ENCODE measurements at regions not wholly inside any gene's neighbourhood (a gene's known extent, or its start where the extent isn't known, plus 50 kb on each side); places are given as distances from the start of the nearest gene placed in this dataset.

DNA sequence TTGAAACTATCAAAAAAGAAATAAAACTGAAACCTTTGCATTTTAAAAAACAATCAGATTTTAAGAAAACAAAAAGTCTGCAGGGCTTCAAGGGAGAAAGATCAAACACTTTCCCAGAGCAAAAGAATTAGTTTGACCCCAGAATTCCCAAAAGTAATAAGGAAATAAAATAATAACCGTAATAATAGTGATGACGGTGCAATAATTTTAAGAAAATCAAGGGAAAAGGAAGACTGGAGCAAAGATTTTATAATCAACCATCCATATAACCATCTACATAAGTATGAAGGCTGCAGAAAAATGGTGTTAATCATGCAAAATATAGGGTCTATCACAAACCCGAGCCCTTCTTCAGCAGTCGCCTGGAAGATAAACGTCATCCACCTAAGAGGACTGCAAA is 634.8 kb downstream of the GALR1 start:
- no peaks in the 10 kb centered on the region for H3K4me1 ChIP-seq (ENCODE audit: control insufficient read depth, extremely low read depth, insufficient read depth, low read length)
- no peaks in the 10 kb centered on the region for H4K20me1 ChIP-seq (ENCODE audit: control insufficient read depth, extremely low read depth, insufficient read depth, low read length)
- TF ChIP-seq, protein P1, sequence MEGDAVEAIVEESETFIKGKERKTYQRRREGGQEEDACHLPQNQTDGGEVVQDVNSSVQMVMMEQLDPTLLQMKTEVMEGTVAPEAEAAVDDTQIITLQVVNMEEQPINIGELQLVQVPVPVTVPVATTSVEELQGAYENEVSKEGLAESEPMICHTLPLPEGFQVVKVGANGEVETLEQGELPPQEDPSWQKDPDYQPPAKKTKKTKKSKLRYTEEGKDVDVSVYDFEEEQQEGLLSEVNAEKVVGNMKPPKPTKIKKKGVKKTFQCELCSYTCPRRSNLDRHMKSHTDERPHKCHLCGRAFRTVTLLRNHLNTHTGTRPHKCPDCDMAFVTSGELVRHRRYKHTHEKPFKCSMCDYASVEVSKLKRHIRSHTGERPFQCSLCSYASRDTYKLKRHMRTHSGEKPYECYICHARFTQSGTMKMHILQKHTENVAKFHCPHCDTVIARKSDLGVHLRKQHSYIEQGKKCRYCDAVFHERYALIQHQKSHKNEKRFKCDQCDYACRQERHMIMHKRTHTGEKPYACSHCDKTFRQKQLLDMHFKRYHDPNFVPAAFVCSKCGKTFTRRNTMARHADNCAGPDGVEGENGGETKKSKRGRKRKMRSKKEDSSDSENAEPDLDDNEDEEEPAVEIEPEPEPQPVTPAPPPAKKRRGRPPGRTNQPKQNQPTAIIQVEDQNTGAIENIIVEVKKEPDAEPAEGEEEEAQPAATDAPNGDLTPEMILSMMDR (conservative IDR thresholded peaks at IDR 0.05 in 1 of 2, IDR thresholded peaks at IDR 0.05 in 1 of 2; ENCODE audit: low read depth in 1 of 2, low read length in 2 of 2) = no peak
- TF ChIP-seq EZH2 (IDR thresholded peaks at IDR 0.05; ENCODE audit: low read length, missing control alignments) = no peak
- H3K27ac ChIP-seq (ENCODE audit: insufficient read depth, low read length) = no peak overlapping the region
- H3K27me3 ChIP-seq (ENCODE audit: control insufficient read depth, insufficient read depth, low read length) = no peaks in the 10 kb centered on the region
- DNase-seq (ENCODE audit: low read depth in 2 of 2) = no peak
- H3K36me3 ChIP-seq (ENCODE audit: control insufficient read depth, insufficient read depth, low read length) = no peaks in the 10 kb centered on the region
- no peak overlapping the region for H3K4me3 ChIP-seq (replicated peaks in 1 of 4; ENCODE audit: control extremely low read depth in 1 of 4, insufficient read depth in 1 of 4, low read depth in 3 of 4, low read length in 4 of 4)
- no peak overlapping the region for H2AFZ ChIP-seq (ENCODE audit: low read length)
- no peaks in the 10 kb centered on the region for H3K9me3 ChIP-seq (ENCODE audit: control insufficient read depth, insufficient read depth, low read depth, low read length)
- H3K79me2 ChIP-seq (ENCODE audit: control insufficient read depth, insufficient read depth, low read length) = no peaks in the 10 kb centered on the region
- no peak overlapping the region for H3K9ac ChIP-seq (ENCODE audit: insufficient read depth, low read length)
- H3K4me2 ChIP-seq (ENCODE audit: extremely low read depth, insufficient read depth, low read length) = no peak overlapping the region

DNA sequence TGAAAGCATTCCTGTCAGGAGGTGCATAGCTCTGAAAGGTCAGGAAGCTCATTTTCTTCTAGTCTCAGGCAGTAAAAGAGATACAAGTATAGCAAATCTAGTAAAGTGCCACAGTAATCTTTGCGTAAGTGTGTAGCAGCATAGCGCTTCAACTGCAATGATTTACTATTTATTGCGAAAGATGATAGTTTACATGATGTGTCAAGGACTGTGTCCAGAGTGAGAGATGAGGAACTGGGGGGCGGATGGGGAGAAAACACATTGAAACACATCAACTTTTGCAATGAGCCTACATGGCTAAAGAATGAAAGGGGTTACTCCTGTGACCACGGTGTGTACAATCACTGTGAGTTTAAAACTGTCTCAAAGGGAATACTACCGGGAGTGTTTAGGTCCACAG is 644.4 kb downstream of the GALR1 start:
- no peak overlapping the region for H2AFZ ChIP-seq (ENCODE audit: low read length)
- H3K4me3 ChIP-seq (replicated peaks in 1 of 4; ENCODE audit: control extremely low read depth in 1 of 4, insufficient read depth in 1 of 4, low read depth in 3 of 4, low read length in 4 of 4) = no peak overlapping the region
- H3K79me2 ChIP-seq (ENCODE audit: control insufficient read depth, insufficient read depth, low read length) = no peaks in the 10 kb centered on the region
- H4K20me1 ChIP-seq (ENCODE audit: control insufficient read depth, extremely low read depth, insufficient read depth, low read length) = no peaks in the 10 kb centered on the region
- no peak overlapping the region for H3K9ac ChIP-seq (ENCODE audit: insufficient read depth, low read length)
- no peaks in the 10 kb centered on the region for H3K9me3 ChIP-seq (ENCODE audit: control insufficient read depth, insufficient read depth, low read depth, low read length)
- no peak overlapping the region for H3K4me2 ChIP-seq (ENCODE audit: extremely low read depth, insufficient read depth, low read length)
- no peaks in the 10 kb centered on the region for H3K36me3 ChIP-seq (ENCODE audit: control insufficient read depth, insufficient read depth, low read length)
- no peaks in the 10 kb centered on the region for H3K27me3 ChIP-seq (ENCODE audit: control insufficient read depth, insufficient read depth, low read length)
- H3K4me1 ChIP-seq (ENCODE audit: control insufficient read depth, extremely low read depth, insufficient read depth, low read length) = no peaks in the 10 kb centered on the region
- no peak overlapping the region for H3K27ac ChIP-seq (ENCODE audit: insufficient read depth, low read length)
- DNase-seq (ENCODE audit: low read depth in 2 of 2) = no peak
- TF ChIP-seq, protein P1 (conservative IDR thresholded peaks at IDR 0.05 in 1 of 2, IDR thresholded peaks at IDR 0.05 in 1 of 2; ENCODE audit: low read depth in 1 of 2, low read length in 2 of 2) = no peak
- no peak for TF ChIP-seq EZH2 (IDR thresholded peaks at IDR 0.05; ENCODE audit: low read length, missing control alignments)

DNA sequence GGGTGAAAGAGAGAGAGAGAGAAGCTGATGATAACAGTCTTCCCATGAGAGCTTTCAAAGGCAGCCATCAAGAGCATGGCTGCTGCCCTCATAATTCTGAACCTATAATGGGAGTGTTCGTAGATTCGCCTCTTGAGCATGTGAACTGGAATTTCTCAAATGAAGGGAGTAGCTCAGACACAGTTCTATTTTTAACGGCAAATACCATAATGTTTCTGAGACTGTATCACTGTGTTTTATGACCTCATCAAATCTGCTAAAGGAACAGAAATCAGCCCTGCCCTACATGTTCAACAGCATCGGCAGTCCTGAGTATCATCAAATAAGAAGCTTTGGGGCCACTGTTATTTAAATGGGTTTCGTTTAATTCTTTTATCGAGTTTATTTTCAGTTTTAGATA is 645.6 kb downstream of the GALR1 start:
- H3K27me3 ChIP-seq (ENCODE audit: control insufficient read depth, insufficient read depth, low read length) = no peaks in the 10 kb centered on the region
- H3K4me2 ChIP-seq (ENCODE audit: extremely low read depth, insufficient read depth, low read length) = no peak overlapping the region
- no peak overlapping the region for H2AFZ ChIP-seq (ENCODE audit: low read length)
- H3K4me1 ChIP-seq (ENCODE audit: control insufficient read depth, extremely low read depth, insufficient read depth, low read length) = no peaks in the 10 kb centered on the region
- H3K79me2 ChIP-seq (ENCODE audit: control insufficient read depth, insufficient read depth, low read length) = no peaks in the 10 kb centered on the region
- no peaks in the 10 kb centered on the region for H4K20me1 ChIP-seq (ENCODE audit: control insufficient read depth, extremely low read depth, insufficient read depth, low read length)
- TF ChIP-seq, protein P1 (conservative IDR thresholded peaks at IDR 0.05 in 1 of 2, IDR thresholded peaks at IDR 0.05 in 1 of 2; ENCODE audit: low read depth in 1 of 2, low read length in 2 of 2) = no peak
- no peak for TF ChIP-seq EZH2 (IDR thresholded peaks at IDR 0.05; ENCODE audit: low read length, missing control alignments)
- no peak overlapping the region for H3K27ac ChIP-seq (ENCODE audit: insufficient read depth, low read length)
- H3K4me3 ChIP-seq (replicated peaks in 1 of 4; ENCODE audit: control extremely low read depth in 1 of 4, insufficient read depth in 1 of 4, low read depth in 3 of 4, low read length in 4 of 4) = no peak overlapping the region
- no peak overlapping the region for H3K9ac ChIP-seq (ENCODE audit: insufficient read depth, low read length)
- H3K9me3 ChIP-seq (ENCODE audit: control insufficient read depth, insufficient read depth, low read depth, low read length) = no peaks in the 10 kb centered on the region
- H3K36me3 ChIP-seq (ENCODE audit: control insufficient read depth, insufficient read depth, low read length) = no peaks in the 10 kb centered on the region
- no peak for DNase-seq (ENCODE audit: low read depth in 2 of 2)

All from fibroblast of lung (primary cell).